GM13977 (cell line): ENCODE measurements at regions not wholly inside any gene's neighbourhood (a gene's known extent, or its start where the extent isn't known, plus 50 kb on each side); places are given as distances from the start of the nearest gene placed in this dataset.

Source experiments
- DNase-seq: peaks from one replicate; pipeline ENCODE4 v3.0.0; 2012; ENCODE audit warnings: low spot score
- in situ Hi-C: fragments of 300-500 bp; cut with MboI; formaldehyde crosslinking; loops from one replicate; pipeline ENCODE4 v1.12.0; 2022; ENCODE audit warnings: low sequenced_read_pairs, low pct_unique_long_range_greater_than_20kb, mixed read lengths, inconsistent platforms; ENCODE audit not compliant: unreplicated experiment
- TF ChIP-seq, protein P1 (sequence below): IDR thresholded peaks from 2 replicates; pipeline ENCODE4 v1.5.1; 2012; ENCODE audit warnings: mild to moderate bottlenecking, control low read depth; ENCODE audit not compliant: insufficient read depth; ENCODE audit errors: extremely low read depth, missing control alignments

GRCh38 chr2:78427170-78427569 is 598.3 kb upstream of the REG3G start:
- no peak for DNase-seq
- TF ChIP-seq, protein P1, sequence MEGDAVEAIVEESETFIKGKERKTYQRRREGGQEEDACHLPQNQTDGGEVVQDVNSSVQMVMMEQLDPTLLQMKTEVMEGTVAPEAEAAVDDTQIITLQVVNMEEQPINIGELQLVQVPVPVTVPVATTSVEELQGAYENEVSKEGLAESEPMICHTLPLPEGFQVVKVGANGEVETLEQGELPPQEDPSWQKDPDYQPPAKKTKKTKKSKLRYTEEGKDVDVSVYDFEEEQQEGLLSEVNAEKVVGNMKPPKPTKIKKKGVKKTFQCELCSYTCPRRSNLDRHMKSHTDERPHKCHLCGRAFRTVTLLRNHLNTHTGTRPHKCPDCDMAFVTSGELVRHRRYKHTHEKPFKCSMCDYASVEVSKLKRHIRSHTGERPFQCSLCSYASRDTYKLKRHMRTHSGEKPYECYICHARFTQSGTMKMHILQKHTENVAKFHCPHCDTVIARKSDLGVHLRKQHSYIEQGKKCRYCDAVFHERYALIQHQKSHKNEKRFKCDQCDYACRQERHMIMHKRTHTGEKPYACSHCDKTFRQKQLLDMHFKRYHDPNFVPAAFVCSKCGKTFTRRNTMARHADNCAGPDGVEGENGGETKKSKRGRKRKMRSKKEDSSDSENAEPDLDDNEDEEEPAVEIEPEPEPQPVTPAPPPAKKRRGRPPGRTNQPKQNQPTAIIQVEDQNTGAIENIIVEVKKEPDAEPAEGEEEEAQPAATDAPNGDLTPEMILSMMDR = no peak
- in situ Hi-C loops = no loop called here

DNA sequence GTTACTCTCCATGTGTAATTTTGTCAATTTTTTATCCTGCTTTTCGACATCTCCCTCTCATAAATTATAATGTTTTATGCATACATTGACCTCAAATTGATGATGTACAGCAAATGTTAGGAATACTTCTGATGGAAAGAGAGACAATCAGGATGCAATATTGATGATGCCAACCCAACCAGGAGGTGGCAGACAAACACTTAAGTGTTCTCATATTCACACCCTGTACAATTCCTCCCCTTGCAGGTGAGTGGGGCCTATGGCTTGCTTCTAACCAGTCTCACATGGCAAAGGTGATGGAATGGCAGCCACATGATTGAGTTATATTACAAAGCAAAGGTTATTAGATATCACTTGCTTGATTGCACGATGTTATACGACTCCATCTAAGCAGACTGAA is 594.3 kb upstream of the REG3G start:
- in situ Hi-C loops = no loop called here
- TF ChIP-seq, protein P1 = no peak
- DNase-seq = no peak

GRCh38 chr2:78439122-78439521 is 586.4 kb upstream of the REG3G start:
- in situ Hi-C loops = no loop called here
- DNase-seq = peak; percentile 3
- TF ChIP-seq, protein P1 = no peak

DNA sequence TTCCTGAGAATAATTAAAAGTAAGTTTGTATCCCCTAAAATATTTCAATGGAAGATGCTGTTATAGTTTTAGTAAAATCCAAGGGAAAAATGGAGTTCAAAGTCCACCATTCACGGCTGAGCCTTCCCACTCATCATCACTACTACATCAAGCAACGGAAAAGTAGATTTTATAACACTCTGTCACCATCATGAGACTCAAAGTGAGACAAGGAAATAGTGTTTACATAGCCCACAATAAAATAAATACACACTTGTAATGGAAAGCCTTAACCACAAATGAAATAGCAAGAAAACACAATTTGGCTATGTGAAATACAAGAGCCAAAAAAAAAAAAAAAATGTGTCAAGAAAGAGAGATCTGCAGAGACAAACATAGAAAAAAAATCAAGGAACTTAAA is 569.9 kb upstream of the REG3G start:
- TF ChIP-seq, protein P1 = no peak
- DNase-seq = no peak
- in situ Hi-C loops = no loop called here

DNA sequence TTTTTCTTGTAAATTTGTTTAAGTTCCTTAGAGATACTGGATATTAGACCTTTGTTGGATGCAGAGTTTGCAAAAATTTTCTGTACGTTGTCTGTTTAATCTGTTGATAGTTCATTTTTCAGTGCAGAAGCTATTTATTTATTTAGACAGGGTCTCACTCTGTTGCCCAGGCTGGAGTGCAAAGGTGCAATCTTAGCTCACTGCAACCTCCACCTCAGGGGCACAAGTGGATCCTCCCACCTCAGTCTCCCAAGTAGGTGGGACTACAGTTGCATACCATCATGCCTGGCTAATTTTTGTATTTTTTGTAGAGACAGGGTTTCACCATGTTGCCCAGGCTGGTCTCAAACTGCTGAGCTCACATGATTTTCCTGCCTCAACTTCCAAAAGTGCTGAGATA is 568.2 kb upstream of the REG3G start:
- in situ Hi-C loops = no loop called here
- no peak for DNase-seq
- TF ChIP-seq, protein P1 = no peak

DNA sequence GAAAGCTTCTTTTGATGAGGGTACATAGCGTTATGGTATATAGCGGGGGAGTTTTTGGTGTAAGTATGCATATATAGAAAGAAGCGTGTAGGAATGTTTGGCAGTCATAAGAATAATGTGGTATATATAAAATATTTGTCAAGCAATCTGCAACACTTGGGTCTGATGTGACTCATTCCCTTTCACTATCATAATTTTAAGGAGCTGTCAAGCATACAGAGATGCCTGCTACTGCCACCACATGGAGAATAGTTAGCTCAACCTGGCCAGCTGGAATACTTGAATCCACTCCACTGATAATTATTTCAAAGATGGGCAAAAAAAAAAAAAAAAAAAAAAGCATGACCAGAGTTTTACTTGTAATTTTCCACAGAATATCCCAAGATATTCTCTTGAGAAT is 559.8 kb upstream of the REG3G start:
- DNase-seq = no peak
- in situ Hi-C loops = no loop called here
- TF ChIP-seq, protein P1 = no peak
